ENCODE measurements at regions not wholly inside any gene's neighbourhood (a gene's known extent, or its start where the extent isn't known, plus 50 kb on each side); places are given as distances from the start of the nearest gene placed in this dataset.

DNA sequence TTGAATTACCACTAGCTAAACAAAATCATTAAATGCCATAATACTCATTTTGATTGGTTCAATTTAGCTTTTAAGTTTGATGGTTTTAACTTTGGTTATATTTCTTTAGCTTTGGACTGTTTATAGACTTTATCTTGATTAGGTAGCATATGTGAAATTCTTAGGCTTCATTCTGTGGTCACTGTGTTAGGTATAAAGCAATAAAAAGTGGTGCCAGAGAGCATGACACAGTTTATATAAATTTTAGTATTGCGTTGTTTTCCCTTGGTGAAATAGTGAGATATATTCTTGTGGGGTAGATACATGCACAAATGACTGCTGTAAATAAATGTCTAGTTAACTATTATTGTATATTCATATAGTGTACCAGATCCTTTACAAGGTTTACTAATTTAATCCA is 474.2 kb upstream of the GRID2 start:
- TF ChIP-seq CTCF (optimal IDR thresholded peaks at IDR 0.05 in 1 of 3, IDR thresholded peaks at IDR 0.05 in 1 of 3, conservative IDR thresholded peaks at IDR 0.05 in 1 of 3; ENCODE audit: extremely low read depth in 1 of 3, insufficient read depth in 2 of 3, low read length in 3 of 3) = no peak
- no peak for TF ChIP-seq EZH2 (IDR thresholded peaks at IDR 0.05; ENCODE audit: low read length)
- H3K9me3 ChIP-seq (ENCODE audit: control insufficient read depth, low read depth, low read length) = no peaks in the 10 kb centered on the region

DNA sequence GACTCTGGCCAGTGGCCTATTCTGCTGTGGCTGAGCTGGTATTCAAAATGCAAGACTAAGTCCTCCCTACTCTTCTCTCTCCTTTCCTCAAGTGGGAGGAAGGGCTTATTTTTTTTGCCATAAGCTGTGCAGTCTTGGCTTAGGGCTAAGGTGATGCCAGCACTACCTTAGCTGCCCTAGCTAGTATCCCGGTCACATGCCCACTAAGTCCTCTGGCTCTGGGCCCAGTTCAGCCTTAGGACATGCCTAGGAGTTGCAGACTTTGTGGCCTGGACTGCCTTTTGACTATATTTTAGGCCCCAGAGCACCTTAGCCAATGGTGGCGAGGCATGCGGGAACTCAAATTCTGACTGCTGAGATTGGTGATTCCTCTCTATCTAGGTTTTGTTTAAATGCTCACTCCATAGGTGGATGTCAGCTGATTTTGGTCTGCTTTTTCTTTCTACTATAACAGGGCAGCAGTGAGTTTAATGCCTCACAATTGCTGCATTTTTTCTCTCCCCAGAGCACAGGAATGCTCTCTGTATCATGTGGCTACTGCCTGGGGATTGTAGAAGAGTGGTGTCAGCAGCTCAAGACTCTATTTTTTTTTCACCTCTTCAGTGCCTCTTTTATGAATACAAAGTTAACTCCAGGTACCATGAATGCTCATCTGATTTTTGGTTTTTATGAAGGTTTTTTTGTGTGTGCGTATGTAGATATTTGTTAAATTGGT is 472.9 kb upstream of the GRID2 start:
- Histone ChIP-seq H3K4me1 (ENCODE audit: control insufficient read depth, extremely low read depth, insufficient read depth, low read length) (peaks cover 4% of the 10 kb centered on the region), H3K27me3 (ENCODE audit: control insufficient read depth, extremely low read depth, insufficient read depth, low read length) (no peaks in the 10 kb centered on the region), H3K9me1 (ENCODE audit: control insufficient read depth, extremely low read depth, insufficient read depth, low read length) (no peaks in the 10 kb centered on the region), H3K9me3 (ENCODE audit: control insufficient read depth, low read depth, low read length) (no peaks in the 10 kb centered on the region), H3K4me3 (ENCODE audit: control insufficient read depth in 2 of 3, extremely low read depth in 1 of 3, insufficient read depth in 2 of 3, low read depth in 1 of 3, low read length in 3 of 3) (no peak overlapping the region), H4K20me1 (ENCODE audit: control insufficient read depth, extremely low read depth, insufficient read depth, low read length) (no peaks in the 10 kb centered on the region), H2AFZ (ENCODE audit: control insufficient read depth, low read length) (no peak overlapping the region), H3K27ac (ENCODE audit: control insufficient read depth, insufficient read depth, low read length) (no peak overlapping the region), H3K4me2 (ENCODE audit: control insufficient read depth, extremely low read depth, insufficient read depth, low read depth, low read length) (no peak overlapping the region), H3K36me3 (ENCODE audit: control insufficient read depth in 2 of 2, extremely low read depth in 1 of 2, insufficient read depth in 2 of 2, low read length in 2 of 2) (no peaks in the 10 kb centered on the region), H3K9ac (ENCODE audit: control insufficient read depth, extremely low read depth, insufficient read depth, low read length) (no peak overlapping the region), H3K79me2 (ENCODE audit: control insufficient read depth, insufficient read depth, low read length) (no peaks in the 10 kb centered on the region)
- DNase-seq (ENCODE audit: low read depth, low spot score) (no peak), FAIRE-seq (no peak)
- no peak for TF ChIP-seq EZH2 (IDR thresholded peaks at IDR 0.05; ENCODE audit: low read length)
- TF ChIP-seq CTCF (optimal IDR thresholded peaks at IDR 0.05 in 1 of 3, IDR thresholded peaks at IDR 0.05 in 1 of 3, conservative IDR thresholded peaks at IDR 0.05 in 1 of 3; ENCODE audit: extremely low read depth in 1 of 3, insufficient read depth in 2 of 3, low read length in 3 of 3) = no peak
- dilution Hi-C loops (cut with MboI; ENCODE audit: extremely low pct_ligation_motif_present, low sequenced_read_pairs) = no loop called here

More for the DNA sequence above, 474.2 kb upstream of the GRID2 start:
- no peaks in the 10 kb centered on the region for H3K9me1 ChIP-seq (ENCODE audit: control insufficient read depth, extremely low read depth, insufficient read depth, low read length)
- no peaks in the 10 kb centered on the region for H4K20me1 ChIP-seq (ENCODE audit: control insufficient read depth, extremely low read depth, insufficient read depth, low read length)
- no peak overlapping the region for H3K27ac ChIP-seq (ENCODE audit: control insufficient read depth, insufficient read depth, low read length)
- dilution Hi-C loops (cut with MboI; ENCODE audit: extremely low pct_ligation_motif_present, low sequenced_read_pairs) = no loop called here
- H2AFZ ChIP-seq (ENCODE audit: control insufficient read depth, low read length) = no peak overlapping the region
- no peak overlapping the region for H3K4me2 ChIP-seq (ENCODE audit: control insufficient read depth, extremely low read depth, insufficient read depth, low read depth, low read length)
- no peaks in the 10 kb centered on the region for H3K27me3 ChIP-seq (ENCODE audit: control insufficient read depth, extremely low read depth, insufficient read depth, low read length)
- no peaks in the 10 kb centered on the region for H3K79me2 ChIP-seq (ENCODE audit: control insufficient read depth, insufficient read depth, low read length)
- H3K4me3 ChIP-seq (ENCODE audit: control insufficient read depth in 2 of 3, extremely low read depth in 1 of 3, insufficient read depth in 2 of 3, low read depth in 1 of 3, low read length in 3 of 3) = no peak overlapping the region
- H3K36me3 ChIP-seq (ENCODE audit: control insufficient read depth in 2 of 2, extremely low read depth in 1 of 2, insufficient read depth in 2 of 2, low read length in 2 of 2) = no peaks in the 10 kb centered on the region
- no peak for DNase-seq (ENCODE audit: low read depth, low spot score)
- no peak for FAIRE-seq
- no peak overlapping the region for H3K9ac ChIP-seq (ENCODE audit: control insufficient read depth, extremely low read depth, insufficient read depth, low read length)
- peaks cover 4% of the 10 kb centered on the region for H3K4me1 ChIP-seq (ENCODE audit: control insufficient read depth, extremely low read depth, insufficient read depth, low read length)
